ENCODE measurements at regions not wholly inside any gene's neighbourhood (a gene's known extent, or its start where the extent isn't known, plus 50 kb on each side); places are given as distances from the start of the nearest gene placed in this dataset.

DNA sequence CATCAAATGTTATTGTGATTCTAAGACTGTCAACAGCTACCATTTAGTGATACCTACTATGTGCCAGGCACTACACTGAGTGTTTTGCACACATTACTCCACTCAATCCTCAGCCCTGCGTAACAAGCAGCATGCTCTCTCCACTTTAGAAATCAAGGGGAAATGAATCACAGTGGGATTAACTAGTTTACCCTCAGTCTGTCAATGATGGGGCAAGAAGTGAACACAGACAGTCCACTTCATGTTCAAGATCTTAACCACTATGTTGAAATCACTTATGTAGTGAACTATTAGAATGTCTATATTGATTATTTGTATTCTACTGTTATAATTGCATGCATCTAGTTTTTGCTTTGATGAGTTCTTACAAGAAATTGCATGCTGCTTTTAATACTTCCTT lies 165.3 kb downstream of the LTN1 start:
- H3K9me2 ChIP-seq (replicated peaks; ENCODE audit: low read depth, low read length) = no peaks in the 10 kb centered on the region
- H3F3A ChIP-seq (ENCODE audit: low read depth) = no peaks in the 10 kb centered on the region
- no peak for TF ChIP-seq EZH2phosphoT487 (IDR thresholded peaks at IDR 0.05; ENCODE audit: borderline replicate concordance)
- TF ChIP-seq, protein P1, sequence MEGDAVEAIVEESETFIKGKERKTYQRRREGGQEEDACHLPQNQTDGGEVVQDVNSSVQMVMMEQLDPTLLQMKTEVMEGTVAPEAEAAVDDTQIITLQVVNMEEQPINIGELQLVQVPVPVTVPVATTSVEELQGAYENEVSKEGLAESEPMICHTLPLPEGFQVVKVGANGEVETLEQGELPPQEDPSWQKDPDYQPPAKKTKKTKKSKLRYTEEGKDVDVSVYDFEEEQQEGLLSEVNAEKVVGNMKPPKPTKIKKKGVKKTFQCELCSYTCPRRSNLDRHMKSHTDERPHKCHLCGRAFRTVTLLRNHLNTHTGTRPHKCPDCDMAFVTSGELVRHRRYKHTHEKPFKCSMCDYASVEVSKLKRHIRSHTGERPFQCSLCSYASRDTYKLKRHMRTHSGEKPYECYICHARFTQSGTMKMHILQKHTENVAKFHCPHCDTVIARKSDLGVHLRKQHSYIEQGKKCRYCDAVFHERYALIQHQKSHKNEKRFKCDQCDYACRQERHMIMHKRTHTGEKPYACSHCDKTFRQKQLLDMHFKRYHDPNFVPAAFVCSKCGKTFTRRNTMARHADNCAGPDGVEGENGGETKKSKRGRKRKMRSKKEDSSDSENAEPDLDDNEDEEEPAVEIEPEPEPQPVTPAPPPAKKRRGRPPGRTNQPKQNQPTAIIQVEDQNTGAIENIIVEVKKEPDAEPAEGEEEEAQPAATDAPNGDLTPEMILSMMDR (conservative IDR thresholded peaks at IDR 0.05; ENCODE audit: low read length) = no peak
- H4K20me1 ChIP-seq (ENCODE audit: insufficient read depth, low read length, poor library complexity, severe bottlenecking) = no peaks in the 10 kb centered on the region
- H3K9ac ChIP-seq (ENCODE audit: low read depth, low read length, poor library complexity, severe bottlenecking) = no peak overlapping the region
- H3K4me1 ChIP-seq (ENCODE audit: insufficient read depth, low read length, poor library complexity, severe bottlenecking) = peaks cover 9% of the 10 kb centered on the region
- no peak overlapping the region for H3K4me2 ChIP-seq (ENCODE audit: low read depth, low read length, poor library complexity, severe bottlenecking)
- H3K4me3 ChIP-seq (ENCODE audit: low read length, poor library complexity, severe bottlenecking) = no peak overlapping the region
- H3K36me3 ChIP-seq (ENCODE audit: insufficient read depth, low read length) = no peaks in the 10 kb centered on the region
- no peaks in the 10 kb centered on the region for H3K79me2 ChIP-seq (ENCODE audit: insufficient read depth, low read length)
- no peaks in the 10 kb centered on the region for H3K27me3 ChIP-seq (ENCODE audit: insufficient read depth, low read length, poor library complexity, severe bottlenecking)
- no peak overlapping the region for H2AFZ ChIP-seq (ENCODE audit: low read length)
- no peaks in the 10 kb centered on the region for H3K9me3 ChIP-seq (ENCODE audit: insufficient read depth, low read depth, low read length)

DNA sequence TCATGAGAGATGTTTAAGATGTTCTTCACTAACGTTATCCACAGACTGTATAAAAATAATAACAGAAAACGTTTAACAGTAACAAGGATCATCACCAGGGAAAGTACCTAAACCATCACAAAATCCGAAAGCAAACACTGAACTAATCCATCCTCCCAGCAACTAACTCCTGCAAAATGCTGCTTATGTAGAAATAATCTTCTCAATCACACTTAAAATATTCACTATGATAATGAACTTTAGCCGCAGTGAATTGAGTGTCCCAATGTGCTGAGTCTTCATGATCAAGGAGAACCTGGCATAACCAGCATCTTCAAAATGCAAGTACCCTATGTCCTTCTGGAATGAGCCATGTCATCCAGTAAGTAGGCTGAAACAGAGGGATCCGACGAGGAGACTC lies 166.1 kb downstream of the LTN1 start:
- Histone ChIP-seq H3K36me3 (ENCODE audit: insufficient read depth, low read length) (no peaks in the 10 kb centered on the region), H3K27me3 (ENCODE audit: insufficient read depth, low read length, poor library complexity, severe bottlenecking) (no peaks in the 10 kb centered on the region), H3K4me2 (ENCODE audit: low read depth, low read length, poor library complexity, severe bottlenecking) (no peak overlapping the region), H3K79me2 (ENCODE audit: insufficient read depth, low read length) (no peaks in the 10 kb centered on the region), H3K9me3 (ENCODE audit: insufficient read depth, low read depth, low read length) (no peaks in the 10 kb centered on the region), H3K9me2 (replicated peaks; ENCODE audit: low read depth, low read length) (no peaks in the 10 kb centered on the region), H3K4me1 (ENCODE audit: insufficient read depth, low read length, poor library complexity, severe bottlenecking) (peaks cover under 1% of the 10 kb centered on the region), H4K20me1 (ENCODE audit: insufficient read depth, low read length, poor library complexity, severe bottlenecking) (no peaks in the 10 kb centered on the region), H2AFZ (ENCODE audit: low read length) (no peak overlapping the region), H3K9ac (ENCODE audit: low read depth, low read length, poor library complexity, severe bottlenecking) (no peak overlapping the region), H3K4me3 (ENCODE audit: low read length, poor library complexity, severe bottlenecking) (no peak overlapping the region), H3F3A (ENCODE audit: low read depth) (no peaks in the 10 kb centered on the region)
- TF ChIP-seq EZH2phosphoT487 (IDR thresholded peaks at IDR 0.05; ENCODE audit: borderline replicate concordance) = no peak
- TF ChIP-seq, protein P1 (conservative IDR thresholded peaks at IDR 0.05; ENCODE audit: low read length) = no peak

DNA sequence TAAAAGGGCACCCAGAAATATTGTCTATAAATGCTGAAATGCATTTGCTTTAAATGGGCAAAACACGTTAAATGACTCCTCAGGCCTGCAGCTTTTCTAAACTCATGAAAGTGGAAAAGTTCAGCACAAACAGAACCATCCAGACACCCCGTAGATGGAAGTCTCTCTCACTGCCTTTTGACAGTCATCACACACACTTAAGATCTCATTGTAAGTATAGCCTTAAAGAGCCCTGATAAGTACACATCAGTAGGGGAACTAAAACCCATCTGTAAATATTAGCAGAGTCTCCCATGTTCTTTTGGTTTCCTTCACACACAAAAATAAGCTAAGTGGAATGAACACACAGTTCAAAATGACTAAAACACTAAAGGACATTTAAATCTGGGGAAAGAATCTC lies 166.7 kb downstream of the LTN1 start:
- no peaks in the 10 kb centered on the region for H3K79me2 ChIP-seq (ENCODE audit: insufficient read depth, low read length)
- no peaks in the 10 kb centered on the region for H3K4me1 ChIP-seq (ENCODE audit: insufficient read depth, low read length, poor library complexity, severe bottlenecking)
- H3K27me3 ChIP-seq (ENCODE audit: insufficient read depth, low read length, poor library complexity, severe bottlenecking) = no peaks in the 10 kb centered on the region
- H3K36me3 ChIP-seq (ENCODE audit: insufficient read depth, low read length) = no peaks in the 10 kb centered on the region
- no peak overlapping the region for H3K4me3 ChIP-seq (ENCODE audit: low read length, poor library complexity, severe bottlenecking)
- H2AFZ ChIP-seq (ENCODE audit: low read length) = no peak overlapping the region
- H3K9me2 ChIP-seq (replicated peaks; ENCODE audit: low read depth, low read length) = no peaks in the 10 kb centered on the region
- no peaks in the 10 kb centered on the region for H3K9me3 ChIP-seq (ENCODE audit: insufficient read depth, low read depth, low read length)
- H3F3A ChIP-seq (ENCODE audit: low read depth) = no peaks in the 10 kb centered on the region
- H3K4me2 ChIP-seq (ENCODE audit: low read depth, low read length, poor library complexity, severe bottlenecking) = no peak overlapping the region
- TF ChIP-seq, protein P1 (conservative IDR thresholded peaks at IDR 0.05; ENCODE audit: low read length) = no peak
- no peak for TF ChIP-seq EZH2phosphoT487 (IDR thresholded peaks at IDR 0.05; ENCODE audit: borderline replicate concordance)
- H4K20me1 ChIP-seq (ENCODE audit: insufficient read depth, low read length, poor library complexity, severe bottlenecking) = no peaks in the 10 kb centered on the region
- H3K9ac ChIP-seq (ENCODE audit: low read depth, low read length, poor library complexity, severe bottlenecking) = no peak overlapping the region

Measured in Loucy (cell line).